Neuronal stem cell (in vitro differentiated cells): ENCODE measurements at regions not wholly inside any gene's neighbourhood (a gene's known extent, or its start where the extent isn't known, plus 50 kb on each side); places are given as distances from the start of the nearest gene placed in this dataset.
A peak's percentile ranks its signal among the peaks of the same experiment; 100 is the strongest.
"Not testable (repeated sequence)": the region's sequence is repeated elsewhere in the genome, so short reads cannot be mapped to it uniquely, and the experiment has no call there.

Source experiments
- DNase-seq: peaks from one replicate; pipeline ENCODE4 v3.0.0-alpha.2; 2013; ENCODE audit warnings: low spot score
- H2AFZ ChIP-seq: one replicate; pipeline ENCODE4 v1.6.1; 2013; ENCODE audit warnings: mild to moderate bottlenecking, low read length, inconsistent platforms
- H2AK5ac ChIP-seq: 2 replicates; pipeline ENCODE4 v1.6.1; 2013; ENCODE audit warnings: low read depth, mild to moderate bottlenecking, inconsistent platforms, low read length, moderate library complexity, mixed read lengths
- H2BK120ac ChIP-seq: 2 replicates; pipeline ENCODE4 v1.6.1; 2013; ENCODE audit warnings: low read depth, mild to moderate bottlenecking, inconsistent platforms, low read length, moderate library complexity, mixed read lengths
- H2BK12ac ChIP-seq: one replicate; pipeline ENCODE4 v1.6.1; 2013; ENCODE audit warnings: low read length, inconsistent platforms
- H2BK15ac ChIP-seq: 2 replicates; pipeline ENCODE4 v1.6.1; 2013; ENCODE audit warnings: mild to moderate bottlenecking, low read length, inconsistent platforms, mixed read lengths
- H2BK5ac ChIP-seq: one replicate; pipeline ENCODE4 v1.6.1; 2013; ENCODE audit warnings: inconsistent platforms, mild to moderate bottlenecking, low read length, moderate library complexity
- H3K14ac ChIP-seq: one replicate; pipeline ENCODE4 v1.6.1; 2013; ENCODE audit warnings: low read length, inconsistent platforms
- H3K18ac ChIP-seq: 2 replicates; pipeline ENCODE4 v1.6.1; 2013; ENCODE audit warnings: low read length, inconsistent platforms
- H3K23ac ChIP-seq: 2 replicates; pipeline ENCODE4 v1.6.1; 2013; ENCODE audit warnings: low read depth, mild to moderate bottlenecking, mixed read lengths, low read length, inconsistent platforms; ENCODE audit not compliant: poor library complexity
- H3K27ac ChIP-seq: replicated peaks from 3 replicates; pipeline ENCODE4 v1.5.1; 2013; ENCODE audit warnings: low read length, inconsistent platforms
- H3K27me3 ChIP-seq, 3 experiments: 2 replicates each; pipeline ENCODE4 v1.6.1; 2013; ENCODE audit warnings: low read length in 3 of 3, mild to moderate bottlenecking in 2 of 3, inconsistent platforms in 1 of 3, low read depth in 1 of 3, mixed read lengths in 1 of 3, moderate library complexity in 1 of 3; ENCODE audit not compliant: control insufficient read depth in 3 of 3, insufficient read depth in 3 of 3
- H3K36me3 ChIP-seq, 2 donors: replicated peaks in 1 of 2; 2 replicates each; pipeline ENCODE4 v1.6.1; 2013; ENCODE audit warnings: low read length in 2 of 2; ENCODE audit not compliant: control insufficient read depth in 2 of 2, insufficient read depth in 2 of 2
- H3K4ac ChIP-seq: 2 replicates; pipeline ENCODE4 v1.6.1; 2013; ENCODE audit warnings: inconsistent platforms, mild to moderate bottlenecking, low read length, moderate library complexity
- H3K4me1 ChIP-seq, 2 donors: 1 replicate in 1 of 2; 2 replicates in 1 of 2; pipeline ENCODE4 v1.6.1; 2013; ENCODE audit warnings: low read length in 2 of 2, low read depth in 1 of 2; ENCODE audit not compliant: control insufficient read depth in 2 of 2, insufficient read depth in 1 of 2
- H3K4me2 ChIP-seq: one replicate; pipeline ENCODE4 v1.6.1; 2013; ENCODE audit warnings: mild to moderate bottlenecking, low read length, inconsistent platforms; ENCODE audit not compliant: insufficient read depth, poor library complexity, severe bottlenecking
- H3K4me3 ChIP-seq, 2 donors: 2 replicates each; pipeline ENCODE4 v1.5.1; 2013; ENCODE audit warnings: low read length in 2 of 2, mild to moderate bottlenecking in 2 of 2, inconsistent platforms in 1 of 2, moderate library complexity in 1 of 2
- H3K79me1 ChIP-seq: one replicate; pipeline ENCODE4 v1.6.1; 2013; ENCODE audit warnings: low read depth, mild to moderate bottlenecking, inconsistent platforms, low read length, moderate library complexity
- H3K9ac ChIP-seq: one replicate; pipeline ENCODE4 v1.6.1; 2013; ENCODE audit warnings: mild to moderate bottlenecking, low read depth, low read length, inconsistent platforms; ENCODE audit not compliant: poor library complexity
- H3K9me3 ChIP-seq, 2 donors: replicated peaks in 1 of 2; 2 replicates each; pipeline versions ENCODE3 to v1.6.1; 2013; ENCODE audit warnings: low read length in 2 of 2, mild to moderate bottlenecking in 2 of 2, inconsistent platforms in 1 of 2, low read depth in 1 of 2, mixed read lengths in 1 of 2, moderate library complexity in 1 of 2; ENCODE audit not compliant: control insufficient read depth in 2 of 2, insufficient read depth in 1 of 2
- H4K8ac ChIP-seq: one replicate; pipeline ENCODE4 v1.6.1; 2013; ENCODE audit warnings: low read depth, mild to moderate bottlenecking, inconsistent platforms, low read length, moderate library complexity
- H4K91ac ChIP-seq: one replicate; pipeline ENCODE4 v1.6.1; 2013; ENCODE audit warnings: low read length, low read depth, mild to moderate bottlenecking, inconsistent platforms; ENCODE audit not compliant: poor library complexity
- WGBS, 2 donors: extraction: QIAGEN DNeasy Blood & Tissue Kit; methylation state at CpG; one replicate each; pipeline ENCODE4 v1.1.7; 2013; ENCODE audit warnings: missing lambda C conversion rate in 2 of 2, mixed read lengths in 1 of 2; ENCODE audit not compliant: insufficient read length in 2 of 2, insufficient replicate concordance in 1 of 2; ENCODE audit errors: extremely low coverage in 2 of 2; 5-methylcytosine and 5-hydroxymethylcytosine counted together

DNA sequence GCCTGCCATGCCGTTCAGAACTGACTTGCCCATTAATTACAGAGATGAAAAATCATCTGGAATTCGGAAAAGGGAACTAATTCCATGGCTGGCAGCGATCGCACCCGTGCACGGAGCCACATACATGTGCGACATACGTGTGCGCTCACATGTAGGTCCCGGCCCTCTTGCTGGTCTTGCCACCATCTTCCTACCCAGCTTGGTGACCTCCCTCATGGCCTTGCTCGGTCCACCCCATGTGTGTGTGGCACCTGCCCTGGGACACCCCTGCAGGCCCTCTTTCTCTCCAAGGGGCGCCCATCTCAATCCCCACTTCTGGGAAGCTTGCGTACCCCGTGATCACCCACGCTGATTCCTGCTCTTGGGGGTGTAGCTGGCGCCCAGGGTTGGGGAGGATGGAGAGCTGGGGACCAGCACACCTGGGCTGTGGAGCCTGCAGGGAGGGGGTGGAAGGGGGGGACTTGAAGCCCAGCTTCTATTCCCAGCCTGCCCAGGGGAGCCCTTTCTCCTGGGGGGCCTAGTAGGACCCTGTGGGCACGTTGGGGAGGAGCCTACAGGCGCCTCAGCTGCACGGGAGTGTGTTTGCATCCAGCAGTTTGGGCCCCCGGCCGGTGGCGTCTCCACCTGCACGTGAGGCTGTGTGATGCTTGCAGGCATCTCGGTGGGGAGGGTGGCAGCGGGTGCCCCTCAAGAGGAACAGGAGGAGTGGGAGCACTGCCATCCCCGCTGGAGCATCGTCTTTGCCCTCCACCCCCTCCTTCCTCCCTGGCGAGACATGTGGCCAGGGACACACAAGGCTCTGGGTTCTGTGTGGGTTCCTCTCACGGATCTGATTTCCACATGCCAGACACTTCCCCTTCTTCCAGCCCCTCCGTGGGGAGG, 112.6 kb downstream of the CRLF3 start:
- H2BK12ac ChIP-seq, H2BK5ac ChIP-seq, H2AFZ ChIP-seq, DNase-seq, H3K4me2 ChIP-seq, H3K9ac ChIP-seq, H3K27ac ChIP-seq, H3K4me1 ChIP-seq, H4K91ac ChIP-seq, H3K9me3 ChIP-seq, H2BK120ac ChIP-seq, H3K4ac ChIP-seq, H3K36me3 ChIP-seq, H4K8ac ChIP-seq, H2AK5ac ChIP-seq, H2BK15ac ChIP-seq, H3K23ac ChIP-seq, H3K18ac ChIP-seq, H3K27me3 ChIP-seq, H3K4me3 ChIP-seq: not testable (repeated sequence)
- Histone ChIP-seq H3K79me1 (peaks cover 25% of the 10 kb centered on the region), H3K14ac (peak overlapping the region; percentile 21)
- WGBS, 2 donors = no CpG with 5 or more reads among the region's 30 CpGs

DNA sequence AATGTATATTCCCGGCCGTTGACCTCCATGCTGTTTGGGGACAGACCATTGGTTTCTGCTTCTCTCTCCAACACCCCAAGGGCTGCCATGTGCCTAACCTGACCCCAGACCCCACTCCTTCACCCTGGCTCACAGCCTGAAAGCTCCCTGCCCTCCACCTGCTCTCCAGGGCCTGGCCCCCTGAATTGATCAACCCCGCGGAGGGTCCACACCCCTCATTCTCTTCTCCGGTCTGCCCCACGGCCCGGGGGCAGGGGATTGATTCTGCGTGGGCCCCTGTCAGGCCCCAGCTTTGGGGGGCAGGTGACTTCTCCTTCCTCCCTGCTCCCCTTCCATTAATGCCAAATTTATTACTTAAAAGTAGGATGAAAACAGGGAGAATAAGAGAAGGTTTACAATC, 113.3 kb downstream of the CRLF3 start:
- not testable (repeated sequence) for H2BK15ac ChIP-seq, H3K23ac ChIP-seq, H3K27me3 ChIP-seq, DNase-seq, H3K36me3 ChIP-seq, H4K91ac ChIP-seq, H2AK5ac ChIP-seq, H3K9me3 ChIP-seq, H4K8ac ChIP-seq, H3K4me1 ChIP-seq, H3K4ac ChIP-seq, H3K14ac ChIP-seq, H2BK12ac ChIP-seq, H2BK120ac ChIP-seq
- peak overlapping the region; percentile 87 for H2BK5ac ChIP-seq
- H3K18ac ChIP-seq = peak overlapping the region; percentile 76
- peaks cover 19% of the 10 kb centered on the region for H3K79me1 ChIP-seq
- WGBS, 2 donors = no CpG with 5 or more reads among the region's 8 CpGs
- H3K4me2 ChIP-seq = peak overlapping the region; percentile 89
- H3K9ac ChIP-seq = peak overlapping the region; percentile 50
- H2AFZ ChIP-seq = peak overlapping the region; percentile 8
- H3K27ac ChIP-seq = peak overlapping the region; percentile 8
- peak overlapping the region; percentile 64 to 70 for H3K4me3 ChIP-seq

DNA sequence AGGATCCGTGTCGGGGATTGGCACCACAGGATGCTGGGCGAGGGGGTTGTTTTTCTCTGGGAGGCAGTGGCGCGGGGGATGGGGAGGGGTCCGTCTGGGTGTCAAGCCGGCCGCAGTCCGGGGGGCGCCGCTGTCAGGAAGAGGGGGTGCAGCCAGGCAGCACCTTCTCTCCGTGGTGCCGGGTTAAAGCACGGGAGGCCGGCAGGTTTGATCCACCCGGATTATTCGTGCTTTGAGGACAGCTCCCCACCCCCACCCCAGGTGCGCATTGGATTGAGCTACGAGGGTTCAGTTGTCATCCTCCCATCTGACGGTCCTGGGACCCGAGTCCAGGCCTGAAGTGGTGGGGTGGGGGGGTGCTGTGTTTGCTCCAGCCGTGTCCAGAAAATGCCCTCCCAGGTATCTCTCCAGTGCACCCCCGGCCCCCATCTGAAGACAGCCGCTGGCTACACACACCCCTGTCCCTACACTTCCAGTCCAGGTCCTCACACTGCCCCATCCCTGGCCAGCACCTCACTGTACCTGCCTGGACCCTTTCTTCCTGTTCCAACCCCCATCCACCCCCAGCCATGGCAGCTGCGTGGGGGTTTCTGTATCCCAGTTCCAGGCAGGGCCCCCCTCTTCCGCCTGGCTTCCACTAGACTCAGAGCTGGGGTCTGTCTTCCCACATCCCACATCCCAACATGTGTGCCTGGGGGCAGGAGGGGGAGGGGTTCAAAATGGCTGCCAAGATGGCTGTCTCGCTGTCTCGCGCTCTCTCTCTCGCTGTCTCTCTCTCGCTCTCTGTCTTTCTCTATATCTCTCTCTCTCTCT, 114.0 kb downstream of the CRLF3 start:
- DNase-seq, H3K4me1 ChIP-seq, H2BK15ac ChIP-seq, H3K4ac ChIP-seq, H3K9me3 ChIP-seq, H3K27me3 ChIP-seq, H3K36me3 ChIP-seq, H4K91ac ChIP-seq, H2BK120ac ChIP-seq, H2BK12ac ChIP-seq, H3K23ac ChIP-seq: not testable (repeated sequence)
- Histone ChIP-seq H3K4me3 (peak overlapping the region; percentile 64 to 94), H3K9ac (peak overlapping the region; percentile 94), H2BK5ac (peak overlapping the region; percentile 87), H2AK5ac (peak overlapping the region; percentile 63), H3K27ac (peak overlapping the region; percentile 8), H2AFZ (peak overlapping the region; percentile 73), H3K14ac (peak overlapping the region; percentile 71), H4K8ac (peak overlapping the region; percentile 43), H3K18ac (peak overlapping the region; percentile 93), H3K79me1 (peaks cover 20% of the 10 kb centered on the region), H3K4me2 (peak overlapping the region; percentile 89)
- WGBS, 2 donors = no CpG with 5 or more reads among the region's 31 CpGs
